CD14-positive monocyte (primary cell): ENCODE measurements at regions not wholly inside any gene's neighbourhood (a gene's known extent, or its start where the extent isn't known, plus 50 kb on each side); places are given as distances from the start of the nearest gene placed in this dataset.

Experiments used
- DNase-seq, 3 donors: peaks; one replicate each; pipeline ENCODE4 v3.0.0-alpha.2; 2011 to 2022
- H2AFZ ChIP-seq: 2 replicates; pipeline ENCODE4 v1.6.0; 2012; ENCODE audit warnings: mild to moderate bottlenecking, low read depth, low read length, inconsistent platforms; ENCODE audit not compliant: insufficient read depth, poor library complexity, severe bottlenecking
- H3K27ac ChIP-seq, 2 donors: 1 replicate in 1 of 2; 2 replicates in 1 of 2; pipeline ENCODE4 v1.5.1; 2012 to 2013; ENCODE audit warnings: low read length in 2 of 2, control low read depth in 1 of 2, inconsistent platforms in 1 of 2, low read depth in 1 of 2, mild to moderate bottlenecking in 1 of 2
- H3K27me3 ChIP-seq, 2 donors: one replicate each; pipeline versions ENCODE4 v1.6.0 to v1.6.1; 2011 to 2013; ENCODE audit warnings: low read length in 2 of 2; ENCODE audit not compliant: control insufficient read depth in 2 of 2, insufficient read depth in 2 of 2
- H3K36me3 ChIP-seq, 2 donors: replicated peaks in 1 of 2; 1 replicate in 1 of 2; 2 replicates in 1 of 2; pipeline versions ENCODE4 v1.5.1 to v1.6.1; 2012 to 2013; ENCODE audit warnings: low read length in 2 of 2, control low read depth in 1 of 2, inconsistent platforms in 1 of 2, mild to moderate bottlenecking in 1 of 2; ENCODE audit not compliant: insufficient read depth in 2 of 2, control insufficient read depth in 1 of 2
- H3K4me1 ChIP-seq, 2 donors: 1 replicate in 1 of 2; 2 replicates in 1 of 2; pipeline versions ENCODE4 v1.5.1 to v1.6.1; 2012 to 2013; ENCODE audit warnings: low read length in 2 of 2, control low read depth in 1 of 2, inconsistent platforms in 1 of 2, mild to moderate bottlenecking in 1 of 2, moderate library complexity in 1 of 2; ENCODE audit not compliant: insufficient read depth in 2 of 2, control insufficient read depth in 1 of 2
- H3K4me2 ChIP-seq: replicated peaks from 2 replicates; pipeline ENCODE3; 2012; ENCODE audit warnings: low read length, moderate library complexity, mild to moderate bottlenecking; ENCODE audit not compliant: poor library complexity, severe bottlenecking; ENCODE audit errors: extremely low read depth
- H3K4me3 ChIP-seq, 3 experiments: fragments of 200-600 bp in 1 of 3; sonication (generic) in 1 of 3; replicated peaks in 1 of 3; 1 replicate in 2 of 3; 2 replicates in 1 of 3; pipeline ENCODE4 v1.5.1; 2011 to 2013; ENCODE audit warnings: low read length in 3 of 3, mild to moderate bottlenecking in 3 of 3, control low read depth in 2 of 3, low read depth in 2 of 3, inconsistent platforms in 1 of 3, moderate library complexity in 1 of 3
- H3K79me2 ChIP-seq: 2 replicates; pipeline ENCODE4 v1.6.0; 2012; ENCODE audit warnings: mild to moderate bottlenecking, control low read depth, inconsistent platforms, low read length, moderate library complexity; ENCODE audit not compliant: insufficient read depth
- H3K9ac ChIP-seq: 2 replicates; pipeline ENCODE4 v1.6.0; 2017; ENCODE audit warnings: low read length, mild to moderate bottlenecking; ENCODE audit not compliant: insufficient read depth, poor library complexity, severe bottlenecking
- H3K9me3 ChIP-seq, 2 donors: replicated peaks in 1 of 2; 1 replicate in 1 of 2; 2 replicates in 1 of 2; pipeline versions ENCODE4 v1.5.1 to v1.6.1; 2012 to 2013; ENCODE audit warnings: low read length in 2 of 2, control low read depth in 1 of 2; ENCODE audit not compliant: control insufficient read depth in 1 of 2, insufficient read depth in 1 of 2
- H4K20me1 ChIP-seq: 2 replicates; pipeline ENCODE4 v1.6.0; 2012; ENCODE audit warnings: mild to moderate bottlenecking, low read length, control low read depth, moderate library complexity; ENCODE audit not compliant: insufficient read depth
- H3K27ac Mint-ChIP-seq, 7 donors: one replicate each; pipeline ENCODE4 v1.8.0; 2020; ENCODE audit warnings: mild to moderate bottlenecking in 7 of 7, mixed read lengths in 7 of 7, moderate library complexity in 6 of 7, inconsistent platforms in 2 of 7
- H3K27me3 Mint-ChIP-seq, 3 donors: one replicate each; pipeline ENCODE4 v1.8.0; 2021 to 2022; ENCODE audit warnings: low read depth in 3 of 3, mild to moderate bottlenecking in 3 of 3, mixed read lengths in 3 of 3, moderate library complexity in 3 of 3, inconsistent platforms in 1 of 3
- H3K36me3 Mint-ChIP-seq, 2 donors: one replicate each; pipeline ENCODE4 v1.8.0; 2020; ENCODE audit warnings: mixed read lengths in 2 of 2, inconsistent platforms in 1 of 2, mild to moderate bottlenecking in 1 of 2
- H3K4me1 Mint-ChIP-seq: one replicate; pipeline ENCODE4 v1.8.0; 2020; ENCODE audit warnings: mild to moderate bottlenecking, mixed read lengths
- H3K4me3 Mint-ChIP-seq, 2 donors: one replicate each; pipeline ENCODE4 v1.8.0; 2020; ENCODE audit warnings: mild to moderate bottlenecking in 2 of 2, mixed read lengths in 2 of 2, moderate library complexity in 1 of 2
- H3K9me3 Mint-ChIP-seq, 7 donors: one replicate each; pipeline ENCODE4 v1.8.0; 2020 to 2022; ENCODE audit warnings: mixed read lengths in 7 of 7, mild to moderate bottlenecking in 6 of 7, moderate library complexity in 6 of 7, inconsistent platforms in 2 of 7
- CTCF ChIP-seq: fragments of 200-600 bp; IDR thresholded peaks from one replicate; pipeline ENCODE4 v1.8.0; 2022; ENCODE audit warnings: antibody characterized with exemption, mild to moderate bottlenecking
- WGBS: methylation state at CpG from one replicate; pipeline ENCODE4 v1.1.5; 2013; ENCODE audit warnings: missing lambda C conversion rate; ENCODE audit not compliant: insufficient coverage; 5-methylcytosine and 5-hydroxymethylcytosine counted together
- intact Hi-C, 2 donors: fragments of 100-400 bp; cut with micrococcal nuclease; formaldehyde crosslinking; loops; one replicate each; pipeline versions ENCODE4 v1.15.0 to v1.15.1; 2023

GRCh38 chr9:26339796-26340195, 552.8 kb downstream of the CAAP1 start:
- Histone ChIP-seq H3K27me3 (no peaks in the 10 kb centered on the region), H3K27ac (no peak overlapping the region), H3K9me3 (no peaks in the 10 kb centered on the region), H3K4me2 (no peak overlapping the region), H3K36me3 (no peaks in the 10 kb centered on the region), H3K79me2 (no peaks in the 10 kb centered on the region), H2AFZ (no peak overlapping the region), H3K4me3 (no peak overlapping the region), H4K20me1 (no peaks in the 10 kb centered on the region), H3K4me1 (no peaks in the 10 kb centered on the region), H3K9ac (no peak overlapping the region)
- H3K27me3 Mint-ChIP-seq, result peaks cover 0 to 2% (median 0%) of the 10 kb centered on the region in 3 donors
- DNase-seq, result no peak
- no peak for TF ChIP-seq CTCF
- no peak overlapping the region for H3K27ac Mint-ChIP-seq
- 100% methylated on average over 1 of the region's 5 CpGs for WGBS
- no peaks in the 10 kb centered on the region for H3K36me3 Mint-ChIP-seq
- H3K9me3 Mint-ChIP-seq, result peaks cover 0 to 9% (median 0%) of the 10 kb centered on the region in 7 donors
- intact Hi-C loops, result no loop called here
- no peak overlapping the region for H3K4me3 Mint-ChIP-seq
- no peaks in the 10 kb centered on the region for H3K4me1 Mint-ChIP-seq

GRCh38 chr9:26335116-26335515, 557.5 kb downstream of the CAAP1 start:
- 86% methylated on average over 1 of the region's 2 CpGs for WGBS
- no peaks in the 10 kb centered on the region for H3K9me3 Mint-ChIP-seq

More at GRCh38 chr9:26335116-26335515, 557.5 kb downstream of the CAAP1 start:
- Histone ChIP-seq H3K4me3 (no peak overlapping the region), H3K27ac (no peak overlapping the region), H3K36me3 (no peaks in the 10 kb centered on the region), H3K27me3 (no peaks in the 10 kb centered on the region), H3K79me2 (no peaks in the 10 kb centered on the region), H2AFZ (no peak overlapping the region), H3K9ac (no peak overlapping the region), H3K4me1 (no peaks in the 10 kb centered on the region), H4K20me1 (no peaks in the 10 kb centered on the region), H3K4me2 (no peak overlapping the region), H3K9me3 (no peaks in the 10 kb centered on the region)
- Mint-ChIP-seq H3K36me3 (no peaks in the 10 kb centered on the region), H3K27me3 (no peaks in the 10 kb centered on the region), H3K4me1 (no peaks in the 10 kb centered on the region), H3K4me3 (no peak overlapping the region), H3K27ac (no peak overlapping the region)
- intact Hi-C loops, result no loop called here
- DNase-seq, result no peak
- no peak for TF ChIP-seq CTCF
